ENCODE measurements at regions not wholly inside any gene's neighbourhood (a gene's known extent, or its start where the extent isn't known, plus 50 kb on each side); places are given as distances from the start of the nearest gene placed in this dataset.

DNA sequence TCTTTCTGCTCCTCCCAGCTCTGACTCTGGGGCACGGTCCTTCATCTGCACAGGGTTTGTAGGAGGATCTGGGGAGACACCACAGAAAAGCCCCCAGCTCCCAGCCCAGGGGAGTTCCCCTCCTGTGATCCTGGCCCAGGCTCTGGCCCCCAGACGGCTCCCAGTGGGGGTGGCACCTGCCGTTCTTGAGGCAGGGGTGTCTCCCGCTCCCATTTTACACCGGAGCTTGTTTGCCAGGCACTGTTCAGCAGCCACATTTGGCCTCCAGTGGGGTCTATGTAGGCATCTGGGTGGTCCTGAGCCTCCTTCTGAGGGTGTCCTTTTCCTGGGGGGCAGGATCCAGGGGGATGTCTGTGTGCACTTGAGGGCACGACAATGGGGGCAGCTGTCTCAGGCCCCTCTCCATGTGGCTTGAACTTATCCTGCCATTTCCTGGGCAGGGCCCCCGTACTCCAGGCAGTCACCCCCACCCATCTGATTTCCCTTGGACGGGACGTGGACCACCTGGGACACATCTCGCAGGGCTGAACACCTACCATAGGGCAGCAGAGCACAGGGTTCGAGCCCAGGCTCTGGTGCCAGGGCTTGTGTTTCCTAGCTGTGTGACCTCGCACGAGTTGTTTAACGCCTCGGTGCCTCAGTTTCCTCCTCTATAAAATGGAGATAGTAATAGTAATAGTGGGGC, 275.0 kb upstream of the MVB12B start:
- TF ChIP-seq, protein P1, sequence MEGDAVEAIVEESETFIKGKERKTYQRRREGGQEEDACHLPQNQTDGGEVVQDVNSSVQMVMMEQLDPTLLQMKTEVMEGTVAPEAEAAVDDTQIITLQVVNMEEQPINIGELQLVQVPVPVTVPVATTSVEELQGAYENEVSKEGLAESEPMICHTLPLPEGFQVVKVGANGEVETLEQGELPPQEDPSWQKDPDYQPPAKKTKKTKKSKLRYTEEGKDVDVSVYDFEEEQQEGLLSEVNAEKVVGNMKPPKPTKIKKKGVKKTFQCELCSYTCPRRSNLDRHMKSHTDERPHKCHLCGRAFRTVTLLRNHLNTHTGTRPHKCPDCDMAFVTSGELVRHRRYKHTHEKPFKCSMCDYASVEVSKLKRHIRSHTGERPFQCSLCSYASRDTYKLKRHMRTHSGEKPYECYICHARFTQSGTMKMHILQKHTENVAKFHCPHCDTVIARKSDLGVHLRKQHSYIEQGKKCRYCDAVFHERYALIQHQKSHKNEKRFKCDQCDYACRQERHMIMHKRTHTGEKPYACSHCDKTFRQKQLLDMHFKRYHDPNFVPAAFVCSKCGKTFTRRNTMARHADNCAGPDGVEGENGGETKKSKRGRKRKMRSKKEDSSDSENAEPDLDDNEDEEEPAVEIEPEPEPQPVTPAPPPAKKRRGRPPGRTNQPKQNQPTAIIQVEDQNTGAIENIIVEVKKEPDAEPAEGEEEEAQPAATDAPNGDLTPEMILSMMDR (optimal IDR thresholded peaks at IDR 0.05 in 1 of 3, IDR thresholded peaks at IDR 0.05 in 1 of 3, conservative IDR thresholded peaks at IDR 0.05 in 1 of 3; ENCODE audit: extremely low read depth in 1 of 3, insufficient read depth in 2 of 3, low read length in 3 of 3) = no peak
- TF ChIP-seq EZH2 (IDR thresholded peaks at IDR 0.05; ENCODE audit: low read length) = no peak
